ENCODE measurements at regions not wholly inside any gene's neighbourhood (a gene's known extent, or its start where the extent isn't known, plus 50 kb on each side); places are given as distances from the start of the nearest gene placed in this dataset.

GRCh38 chr3:18987070-18987469, 161.2 kb upstream of the KCNH8 start:
- TF ChIP-seq, protein P1, sequence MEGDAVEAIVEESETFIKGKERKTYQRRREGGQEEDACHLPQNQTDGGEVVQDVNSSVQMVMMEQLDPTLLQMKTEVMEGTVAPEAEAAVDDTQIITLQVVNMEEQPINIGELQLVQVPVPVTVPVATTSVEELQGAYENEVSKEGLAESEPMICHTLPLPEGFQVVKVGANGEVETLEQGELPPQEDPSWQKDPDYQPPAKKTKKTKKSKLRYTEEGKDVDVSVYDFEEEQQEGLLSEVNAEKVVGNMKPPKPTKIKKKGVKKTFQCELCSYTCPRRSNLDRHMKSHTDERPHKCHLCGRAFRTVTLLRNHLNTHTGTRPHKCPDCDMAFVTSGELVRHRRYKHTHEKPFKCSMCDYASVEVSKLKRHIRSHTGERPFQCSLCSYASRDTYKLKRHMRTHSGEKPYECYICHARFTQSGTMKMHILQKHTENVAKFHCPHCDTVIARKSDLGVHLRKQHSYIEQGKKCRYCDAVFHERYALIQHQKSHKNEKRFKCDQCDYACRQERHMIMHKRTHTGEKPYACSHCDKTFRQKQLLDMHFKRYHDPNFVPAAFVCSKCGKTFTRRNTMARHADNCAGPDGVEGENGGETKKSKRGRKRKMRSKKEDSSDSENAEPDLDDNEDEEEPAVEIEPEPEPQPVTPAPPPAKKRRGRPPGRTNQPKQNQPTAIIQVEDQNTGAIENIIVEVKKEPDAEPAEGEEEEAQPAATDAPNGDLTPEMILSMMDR (IDR thresholded peaks at IDR 0.05), result no peak
- no peak for TF ChIP-seq POLR2A (IDR thresholded peaks at IDR 0.05)
